HFFc6 (cell line): ENCODE measurements at regions not wholly inside any gene's neighbourhood (a gene's known extent, or its start where the extent isn't known, plus 50 kb on each side); places are given as distances from the start of the nearest gene placed in this dataset.

Source experiments
- DNase-seq: peaks from one replicate; pipeline ENCODE4 v3.0.0-alpha.2; 2018
- H3K27ac Mint-ChIP-seq: 2 replicates; pipeline ENCODE4 v1.8.0; 2020; ENCODE audit warnings: mild to moderate bottlenecking, mixed read lengths
- H3K27me3 Mint-ChIP-seq: 2 replicates; pipeline ENCODE4 v1.8.0; 2021; ENCODE audit warnings: mild to moderate bottlenecking, moderate library complexity, mixed read lengths; ENCODE audit not compliant: insufficient read depth
- H3K36me3 Mint-ChIP-seq: 2 replicates; pipeline ENCODE4 v1.8.0; 2021; ENCODE audit warnings: low read depth, mixed read lengths
- H3K4me1 Mint-ChIP-seq: 2 replicates; pipeline ENCODE4 v1.8.0; 2020; ENCODE audit warnings: low read depth, mixed read lengths
- H3K4me3 Mint-ChIP-seq: 2 replicates; pipeline ENCODE4 v1.8.0; 2020; ENCODE audit warnings: mild to moderate bottlenecking, moderate library complexity, mixed read lengths
- H3K9me3 Mint-ChIP-seq: 2 replicates; pipeline ENCODE4 v1.8.0; 2020; ENCODE audit warnings: mild to moderate bottlenecking, mixed read lengths
- TF ChIP-seq, protein P1 (sequence below): fragments of 200-600 bp; sonication (generic); IDR thresholded peaks from 2 replicates; pipeline ENCODE4 v1.5.0; 2021; ENCODE audit warnings: antibody characterized with exemption, mild to moderate bottlenecking

DNA sequence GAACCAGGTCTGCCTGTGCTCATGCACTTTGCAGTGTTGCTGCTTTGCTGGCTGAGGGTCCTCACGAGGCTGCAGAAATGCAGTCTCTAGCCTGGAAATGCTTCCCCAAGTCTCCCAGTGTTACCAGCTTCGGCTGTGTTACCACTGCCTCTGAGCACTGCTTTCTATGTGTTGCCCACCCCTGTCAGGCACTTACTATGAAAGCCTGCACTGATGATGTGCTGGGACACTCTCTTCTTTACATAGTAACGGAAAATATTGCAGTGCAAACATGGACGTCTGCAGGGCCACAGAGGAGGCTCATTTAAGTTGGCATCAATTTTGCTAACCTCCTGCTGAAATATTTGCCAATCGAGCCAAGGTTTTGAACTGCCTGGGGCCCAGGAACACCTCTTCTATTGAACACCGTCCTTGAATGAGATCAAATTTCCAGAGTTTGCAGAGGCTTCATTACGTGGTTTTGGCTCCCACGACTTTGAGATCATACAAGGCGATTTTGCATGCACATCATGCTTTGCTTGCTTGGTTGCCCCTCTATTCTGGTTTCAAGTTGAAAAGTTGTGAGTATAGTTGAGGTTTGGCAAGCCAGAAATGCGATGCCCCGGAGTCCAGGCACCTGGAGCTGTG, 404.7 kb upstream of the PODXL start:
- H3K4me3 Mint-ChIP-seq, result no peak overlapping the region
- H3K27ac Mint-ChIP-seq, result no peak overlapping the region
- no peaks in the 10 kb centered on the region for H3K36me3 Mint-ChIP-seq
- H3K4me1 Mint-ChIP-seq, result no peaks in the 10 kb centered on the region
- H3K27me3 Mint-ChIP-seq, result peaks cover 23% of the 10 kb centered on the region
- DNase-seq, result no peak
- TF ChIP-seq, protein P1, sequence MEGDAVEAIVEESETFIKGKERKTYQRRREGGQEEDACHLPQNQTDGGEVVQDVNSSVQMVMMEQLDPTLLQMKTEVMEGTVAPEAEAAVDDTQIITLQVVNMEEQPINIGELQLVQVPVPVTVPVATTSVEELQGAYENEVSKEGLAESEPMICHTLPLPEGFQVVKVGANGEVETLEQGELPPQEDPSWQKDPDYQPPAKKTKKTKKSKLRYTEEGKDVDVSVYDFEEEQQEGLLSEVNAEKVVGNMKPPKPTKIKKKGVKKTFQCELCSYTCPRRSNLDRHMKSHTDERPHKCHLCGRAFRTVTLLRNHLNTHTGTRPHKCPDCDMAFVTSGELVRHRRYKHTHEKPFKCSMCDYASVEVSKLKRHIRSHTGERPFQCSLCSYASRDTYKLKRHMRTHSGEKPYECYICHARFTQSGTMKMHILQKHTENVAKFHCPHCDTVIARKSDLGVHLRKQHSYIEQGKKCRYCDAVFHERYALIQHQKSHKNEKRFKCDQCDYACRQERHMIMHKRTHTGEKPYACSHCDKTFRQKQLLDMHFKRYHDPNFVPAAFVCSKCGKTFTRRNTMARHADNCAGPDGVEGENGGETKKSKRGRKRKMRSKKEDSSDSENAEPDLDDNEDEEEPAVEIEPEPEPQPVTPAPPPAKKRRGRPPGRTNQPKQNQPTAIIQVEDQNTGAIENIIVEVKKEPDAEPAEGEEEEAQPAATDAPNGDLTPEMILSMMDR, result no peak
- H3K9me3 Mint-ChIP-seq, result no peaks in the 10 kb centered on the region

DNA sequence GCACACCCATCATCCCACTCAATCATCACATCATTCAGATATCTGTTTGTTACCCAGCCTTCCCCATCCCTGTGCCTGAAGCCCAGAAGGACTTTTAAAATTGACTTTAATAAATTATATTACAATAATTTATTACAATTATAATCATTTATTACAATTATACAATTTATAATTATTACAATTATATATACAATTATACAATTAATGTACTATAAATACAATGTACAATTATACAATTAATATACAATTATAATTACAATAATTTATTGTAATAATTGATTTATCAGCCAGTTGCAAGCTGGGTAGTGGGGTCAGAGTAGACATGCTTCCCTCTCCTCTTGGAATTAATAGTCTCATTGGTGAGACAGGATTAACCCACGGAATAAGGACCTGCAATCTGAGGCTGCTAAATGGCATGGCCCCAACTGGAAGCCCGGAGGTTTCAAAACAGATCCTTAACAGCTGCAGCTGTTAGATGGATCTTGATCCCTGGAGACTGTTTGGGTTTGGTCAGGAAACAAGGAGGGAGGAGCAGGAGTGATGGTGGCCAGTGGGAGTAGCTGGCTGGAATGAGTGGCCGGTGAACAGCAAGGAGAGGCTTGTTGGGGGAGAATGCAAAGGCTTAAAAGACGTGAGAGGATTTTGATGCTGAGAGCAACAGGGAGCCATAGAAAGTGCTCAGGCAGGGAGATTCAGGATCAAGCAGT, 402.8 kb upstream of the PODXL start:
- DNase-seq, result no peak
- Mint-ChIP-seq H3K36me3 (no peaks in the 10 kb centered on the region), H3K27me3 (peaks cover 23% of the 10 kb centered on the region), H3K4me1 (no peaks in the 10 kb centered on the region), H3K4me3 (no peak overlapping the region), H3K9me3 (no peaks in the 10 kb centered on the region), H3K27ac (no peak overlapping the region)
- TF ChIP-seq, protein P1, result no peak

DNA sequence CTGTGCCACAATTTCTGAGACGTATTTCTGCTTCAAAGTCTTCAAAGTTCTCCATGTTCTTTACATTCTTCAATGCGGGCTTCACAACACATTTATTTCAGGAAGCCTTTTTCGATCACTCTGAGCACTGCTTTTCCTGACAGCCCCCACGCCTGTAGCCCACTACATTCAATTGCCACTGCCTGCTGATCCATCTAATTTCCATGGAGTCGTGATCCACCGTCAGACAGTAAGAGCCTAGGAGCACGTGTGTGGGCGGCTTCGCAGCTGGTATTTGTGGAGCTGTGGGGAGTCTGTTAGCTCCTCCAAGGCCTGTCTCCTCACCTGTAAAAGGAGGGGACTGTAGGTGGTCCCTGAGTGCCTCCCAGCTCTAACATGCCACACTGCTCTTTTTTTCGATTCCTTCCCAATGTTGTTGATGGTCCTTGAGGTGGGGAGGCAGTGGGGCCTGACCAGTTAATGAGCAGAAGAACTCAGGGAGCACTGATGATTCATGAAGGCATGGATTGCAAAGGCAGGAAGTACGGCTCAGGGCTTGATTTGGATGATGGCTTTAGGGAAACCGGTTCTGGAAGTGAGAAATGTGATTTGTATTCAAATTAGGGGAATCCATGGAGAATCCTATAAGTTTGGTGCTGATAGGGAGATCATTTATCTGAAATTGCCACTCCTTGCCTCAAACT, 401.1 kb upstream of the PODXL start:
- peaks cover 29% of the 10 kb centered on the region for H3K27me3 Mint-ChIP-seq
- TF ChIP-seq, protein P1, result no peak

DNA sequence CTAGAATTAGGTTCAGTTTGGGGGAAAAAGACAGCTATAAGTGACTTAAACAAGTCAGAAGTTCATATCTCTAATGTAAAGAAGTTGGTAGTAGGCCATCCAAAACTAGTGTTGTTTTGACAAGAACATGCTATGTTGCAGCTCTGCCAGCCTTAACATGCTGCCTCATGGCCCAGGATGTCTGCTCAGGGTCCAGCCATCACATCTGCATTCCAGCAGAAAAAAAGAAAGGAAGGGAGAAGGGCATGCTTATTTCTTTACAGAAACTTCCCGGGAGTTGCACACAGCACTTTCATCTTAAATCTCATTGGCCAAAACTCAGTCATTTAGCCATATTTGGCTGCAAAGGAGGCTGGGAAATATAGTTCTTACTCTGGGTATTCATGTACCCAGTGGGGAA, 400.4 kb upstream of the PODXL start:
- Mint-ChIP-seq H3K4me3 (no peak overlapping the region), H3K27ac (no peak overlapping the region), H3K4me1 (no peaks in the 10 kb centered on the region), H3K9me3 (no peaks in the 10 kb centered on the region), H3K27me3 (peaks cover 28% of the 10 kb centered on the region), H3K36me3 (no peaks in the 10 kb centered on the region)
- DNase-seq, result no peak
- TF ChIP-seq, protein P1, result no peak

More for the DNA sequence above, 401.1 kb upstream of the PODXL start:
- Mint-ChIP-seq H3K4me1 (no peaks in the 10 kb centered on the region), H3K27ac (no peak overlapping the region), H3K4me3 (no peak overlapping the region), H3K9me3 (no peaks in the 10 kb centered on the region), H3K36me3 (no peaks in the 10 kb centered on the region)
- no peak for DNase-seq

DNA sequence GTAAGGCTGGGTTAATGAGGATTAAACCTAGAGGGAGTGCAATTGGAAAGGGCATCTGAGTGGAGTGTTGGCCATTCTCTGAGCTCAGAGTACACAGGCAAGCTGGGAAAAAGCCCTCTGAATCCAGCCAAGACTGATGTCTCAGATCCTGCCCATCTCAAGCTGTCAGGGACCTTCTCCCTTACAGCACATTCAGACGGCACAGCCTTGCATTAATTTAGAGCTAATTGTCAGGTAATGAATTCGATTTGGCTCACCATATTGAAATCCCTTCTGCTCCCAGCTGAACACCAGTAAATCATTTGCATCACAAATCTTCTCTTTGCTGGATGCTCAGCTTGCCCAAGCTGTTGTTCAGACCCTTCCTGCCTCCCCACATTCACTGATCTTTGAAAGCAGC, 399.3 kb upstream of the PODXL start:
- Mint-ChIP-seq H3K36me3 (no peaks in the 10 kb centered on the region), H3K9me3 (no peaks in the 10 kb centered on the region), H3K4me3 (no peak overlapping the region), H3K4me1 (no peaks in the 10 kb centered on the region), H3K27me3 (peaks cover 23% of the 10 kb centered on the region), H3K27ac (no peak overlapping the region)
- DNase-seq, result no peak
- TF ChIP-seq, protein P1, result no peak
